ENCODE measurements at regions not wholly inside any gene's neighbourhood (a gene's known extent, or its start where the extent isn't known, plus 50 kb on each side); places are given as distances from the start of the nearest gene placed in this dataset.

DNA sequence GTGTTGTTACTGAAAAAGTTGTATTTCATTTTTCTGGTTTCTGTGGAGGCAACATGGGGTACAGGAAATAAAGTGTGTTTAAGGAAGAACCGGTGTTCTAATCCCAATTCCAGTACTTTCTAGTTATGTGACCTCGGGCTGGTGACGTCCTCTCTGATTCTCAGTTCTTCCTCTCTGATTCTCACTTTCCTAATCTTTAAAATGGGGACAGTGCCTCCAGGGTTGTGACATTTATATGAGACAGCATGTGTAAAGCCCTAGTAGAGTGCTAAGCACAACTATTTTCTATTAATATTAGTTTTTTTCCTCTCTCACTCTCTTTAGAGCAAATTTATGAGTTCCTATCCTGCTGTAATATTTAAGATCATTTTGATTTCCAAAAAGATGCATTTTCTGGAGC lies 50.9 kb upstream of the PTPDC1 start:
- Histone ChIP-seq H3K4me3 (ENCODE audit: low read depth, low read length, poor library complexity, severe bottlenecking) (no peak overlapping the region), H3K9me2 (ENCODE audit: insufficient read depth, low read length) (no peaks in the 10 kb centered on the region), H3K27ac (ENCODE audit: low read depth, low read length, poor library complexity, severe bottlenecking) (no peak overlapping the region), H2AFZ (ENCODE audit: low read length) (no peak overlapping the region), H3K4me2 (ENCODE audit: low read length) (no peak overlapping the region), H3K9me3 (ENCODE audit: low read length) (no peaks in the 10 kb centered on the region), H3K79me2 (ENCODE audit: insufficient read depth, low read depth, low read length) (no peaks in the 10 kb centered on the region), H3K36me3 (ENCODE audit: insufficient read depth, low read length) (no peaks in the 10 kb centered on the region), H3K4me1 (ENCODE audit: insufficient read depth, low read length, poor library complexity, severe bottlenecking) (peaks cover 7% of the 10 kb centered on the region), H4K20me1 (ENCODE audit: insufficient read depth, low read length) (no peaks in the 10 kb centered on the region)
- intact Hi-C loops (cut with micrococcal nuclease; ENCODE audit: unreplicated experiment): no loop called here
- TF ChIP-seq CTCF (conservative IDR thresholded peaks at IDR 0.05; ENCODE audit: low read length) (no peak), EZH2phosphoT487 (IDR thresholded peaks at IDR 0.05; ENCODE audit: borderline replicate concordance, low read depth, low read length) (no peak)
- ChIA-PET POLR2A (no interaction called here), CTCF (ENCODE audit: unreplicated experiment) (no interaction called here)
- BruUV-seq (replicated peaks): no TSS peak
- no peak for DNase-seq (ENCODE audit: low spot score)

DNA sequence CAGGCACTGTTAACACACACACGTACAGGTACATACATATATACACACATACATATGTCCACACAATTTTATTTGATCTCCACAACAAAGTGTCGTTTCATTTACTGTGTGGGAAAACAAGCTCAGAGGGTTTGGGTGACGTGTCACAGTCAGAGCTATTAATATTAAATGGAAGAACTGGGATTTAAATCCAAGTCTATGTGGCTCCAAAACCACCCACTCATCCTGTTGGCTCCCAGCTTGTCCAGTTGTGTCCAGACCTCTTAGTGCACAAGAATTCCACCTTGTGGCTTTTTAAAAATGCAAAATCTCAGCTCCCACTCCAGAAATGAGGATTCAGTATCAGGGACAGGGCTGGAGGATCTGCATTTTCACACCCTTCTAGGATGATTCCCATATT lies 52.3 kb upstream of the PTPDC1 start:
- Histone ChIP-seq H3K4me1 (ENCODE audit: insufficient read depth, low read length, poor library complexity, severe bottlenecking) (peaks cover 7% of the 10 kb centered on the region), H3K9me3 (ENCODE audit: low read length) (peaks cover 3% of the 10 kb centered on the region; the same call in 1 of the 2 replicates), H3K4me2 (ENCODE audit: low read length) (no peak overlapping the region), H3K36me3 (ENCODE audit: insufficient read depth, low read length) (no peaks in the 10 kb centered on the region), H3K4me3 (ENCODE audit: low read depth, low read length, poor library complexity, severe bottlenecking) (no peak overlapping the region), H2AFZ (ENCODE audit: low read length) (no peak overlapping the region), H3K79me2 (ENCODE audit: insufficient read depth, low read depth, low read length) (no peaks in the 10 kb centered on the region), H3K27ac (ENCODE audit: low read depth, low read length, poor library complexity, severe bottlenecking) (no peak overlapping the region), H3K9me2 (ENCODE audit: insufficient read depth, low read length) (no peaks in the 10 kb centered on the region), H4K20me1 (ENCODE audit: insufficient read depth, low read length) (no peaks in the 10 kb centered on the region)
- ChIA-PET POLR2A (interaction anchor here (0.6 kb wide), 1 partner anchor 440 kb away, joined by 7 read pairs; no protein-coding TSS in a partner anchor), CTCF (ENCODE audit: unreplicated experiment) (no interaction called here)
- BruUV-seq (replicated peaks): no TSS peak
- intact Hi-C loops (cut with micrococcal nuclease; ENCODE audit: unreplicated experiment): no loop called here
- DNase-seq (ENCODE audit: low spot score): no peak
- TF ChIP-seq EZH2phosphoT487 (IDR thresholded peaks at IDR 0.05; ENCODE audit: borderline replicate concordance, low read depth, low read length) (no peak), CTCF (conservative IDR thresholded peaks at IDR 0.05; ENCODE audit: low read length) (no peak)

DNA sequence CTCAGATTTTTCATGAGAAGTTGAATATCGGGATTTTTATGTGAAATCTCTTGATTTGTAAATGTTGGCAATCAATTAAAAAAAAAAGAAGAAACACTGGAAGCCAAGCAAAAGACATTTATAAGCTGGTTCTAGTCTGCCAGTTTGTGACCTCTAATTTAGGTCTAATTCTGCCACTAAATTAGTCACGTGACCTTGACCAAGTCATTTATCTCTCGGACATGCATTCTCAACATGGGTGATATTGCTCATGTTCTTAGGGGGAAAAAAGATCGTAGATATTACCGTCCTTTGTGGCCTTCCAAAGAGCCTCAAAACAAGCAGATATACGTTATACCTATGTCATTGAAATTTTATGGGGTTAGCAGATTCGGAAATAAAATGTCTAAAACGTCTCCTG lies 52.9 kb upstream of the PTPDC1 start:
- Histone ChIP-seq H3K9me3 (ENCODE audit: low read length) (peaks cover 8% of the 10 kb centered on the region; the same call in 1 of the 2 replicates), H3K79me2 (ENCODE audit: insufficient read depth, low read depth, low read length) (no peaks in the 10 kb centered on the region), H3K4me1 (ENCODE audit: insufficient read depth, low read length, poor library complexity, severe bottlenecking) (peaks cover 7% of the 10 kb centered on the region), H4K20me1 (ENCODE audit: insufficient read depth, low read length) (no peaks in the 10 kb centered on the region), H3K9me2 (ENCODE audit: insufficient read depth, low read length) (no peaks in the 10 kb centered on the region), H3K36me3 (ENCODE audit: insufficient read depth, low read length) (no peaks in the 10 kb centered on the region), H2AFZ (ENCODE audit: low read length) (peak overlapping the region; percentile 86; the same call in 1 of the 2 replicates), H3K4me2 (ENCODE audit: low read length) (peak overlapping the region; percentile 71), H3K4me3 (ENCODE audit: low read depth, low read length, poor library complexity, severe bottlenecking) (peak overlapping the region; percentile 69), H3K27ac (ENCODE audit: low read depth, low read length, poor library complexity, severe bottlenecking) (no peak overlapping the region)
- no peak for DNase-seq (ENCODE audit: low spot score)
- TF ChIP-seq EZH2phosphoT487 (IDR thresholded peaks at IDR 0.05; ENCODE audit: borderline replicate concordance, low read depth, low read length): no peak
- no peak for TF ChIP-seq CTCF (conservative IDR thresholded peaks at IDR 0.05; ENCODE audit: low read length)
- POLR2A ChIA-PET: no interaction called here
- intact Hi-C loops (cut with micrococcal nuclease; ENCODE audit: unreplicated experiment): no loop called here
- TSS peak; percentile 55 for BruUV-seq (replicated peaks)
- CTCF ChIA-PET (ENCODE audit: unreplicated experiment): no interaction called here

Data from OCI-LY7 (cell line).